CD4-positive, alpha-beta T cell (primary cell): ENCODE measurements at regions not wholly inside any gene's neighbourhood (a gene's known extent, or its start where the extent isn't known, plus 50 kb on each side); places are given as distances from the start of the nearest gene placed in this dataset.

Experiments used
- ATAC-seq: fragments of 200-7000 bp; cut with Tn5 transposase; one replicate; pipeline ENCODE4 v1.10.0; 2022; ENCODE audit warnings: mild to moderate bottlenecking; ENCODE audit not compliant: poor library complexity
- CTCF ChIA-PET: fragments of 350-600 bp; sonication (Branson Sonifier 250); formaldehyde crosslinking; loops from one replicate; lab custom pipeline; 2021; ENCODE audit warnings: antibody characterized with exemption, inconsistent platforms; lab: Charles Lee
- POLR2A ChIA-PET: fragments of 350-600 bp; sonication (Branson Sonifier 250); formaldehyde crosslinking; loops from one replicate; lab custom pipeline; 2021; ENCODE audit warnings: antibody characterized with exemption, inconsistent platforms; lab: Charles Lee
- DNase-seq, 14 experiments: peaks; one replicate each; pipeline ENCODE4 v3.0.0-alpha.2; 2013 to 2020; ENCODE audit warnings: mixed read lengths in 2 of 14
- H3K27ac ChIP-seq, 2 donors: one replicate each; pipeline versions ENCODE4 v1.5.1 to v1.7.0; 2013; ENCODE audit warnings: low read length in 2 of 2, low read depth in 1 of 2, mild to moderate bottlenecking in 1 of 2
- H3K27me3 ChIP-seq, 2 experiments: 1 replicate in 1 of 2; 2 replicates in 1 of 2; pipeline versions ENCODE4 v1.6.1 to v1.7.0; 2013; ENCODE audit warnings: low read length in 2 of 2, control low read depth in 1 of 2, mild to moderate bottlenecking in 1 of 2, moderate library complexity in 1 of 2; ENCODE audit not compliant: insufficient read depth in 2 of 2, control insufficient read depth in 1 of 2
- H3K36me3 ChIP-seq: one replicate; pipeline ENCODE4 v1.6.1; 2013; ENCODE audit warnings: low read length, control low read depth; ENCODE audit not compliant: insufficient read depth
- H3K4me1 ChIP-seq: one replicate; pipeline ENCODE4 v1.6.1; 2013; ENCODE audit warnings: low read length, control low read depth; ENCODE audit not compliant: insufficient read depth
- H3K4me3 ChIP-seq: one replicate; pipeline ENCODE4 v1.5.1; 2013; ENCODE audit warnings: mild to moderate bottlenecking, low read length, moderate library complexity
- H3K9me3 ChIP-seq, 2 experiments: 1 replicate in 1 of 2; 2 replicates in 1 of 2; pipeline versions ENCODE4 v1.6.1 to v1.7.0; 2013; ENCODE audit warnings: low read length in 2 of 2, mild to moderate bottlenecking in 2 of 2, control low read depth in 1 of 2, moderate library complexity in 1 of 2; ENCODE audit not compliant: control insufficient read depth in 1 of 2, insufficient read depth in 1 of 2
- H3K27ac Mint-ChIP-seq: one replicate; pipeline ENCODE4 v1.8.0; 2020; ENCODE audit warnings: mixed read lengths
- H3K27me3 Mint-ChIP-seq: one replicate; pipeline ENCODE4 v1.8.0; 2021; ENCODE audit warnings: mixed read lengths
- H3K36me3 Mint-ChIP-seq: one replicate; pipeline ENCODE4 v1.8.0; 2021; ENCODE audit warnings: low read depth, mixed read lengths
- H3K4me1 Mint-ChIP-seq: one replicate; pipeline ENCODE4 v1.8.0; 2021; ENCODE audit warnings: low read depth, mixed read lengths
- H3K4me3 Mint-ChIP-seq: one replicate; pipeline ENCODE4 v1.8.0; 2020; ENCODE audit warnings: mild to moderate bottlenecking, mixed read lengths
- H3K9me3 Mint-ChIP-seq: one replicate; pipeline ENCODE4 v1.8.0; 2020; ENCODE audit warnings: mixed read lengths
- CTCF ChIP-seq: fragments of 200-600 bp; IDR thresholded peaks from one replicate; pipeline ENCODE4 v1.8.0; 2022; ENCODE audit warnings: antibody characterized with exemption, mild to moderate bottlenecking
- intact Hi-C, 2 experiments: fragments of 100-400 bp; cut with DNase I in 1 of 2; cut with micrococcal nuclease in 1 of 2; formaldehyde crosslinking; loops; one replicate each; pipeline versions ENCODE4 v1.15.1 to v1.9.0; 2023 to 2025; cut with DNase I, micrococcal nuclease

GRCh38 chr12:114916124-114916523 is 232.1 kb upstream of the TBX3 start:
- Histone ChIP-seq H3K4me1 (no peaks in the 10 kb centered on the region), H3K27me3 (no peaks in the 10 kb centered on the region), H3K36me3 (no peaks in the 10 kb centered on the region), H3K9me3 (peaks cover 0 to 4% of the 10 kb centered on the region in 2 experiments), H3K4me3 (no peak overlapping the region), H3K27ac (no peak overlapping the region)
- no peak for DNase-seq
- TF ChIP-seq CTCF = no peak
- H3K4me3 Mint-ChIP-seq = no peak overlapping the region
- H3K36me3 Mint-ChIP-seq = no peaks in the 10 kb centered on the region
- no peaks in the 10 kb centered on the region for H3K4me1 Mint-ChIP-seq
- H3K9me3 Mint-ChIP-seq = peaks cover 7% of the 10 kb centered on the region
- ChIA-PET CTCF (no interaction called here), POLR2A (no interaction called here)
- no peak overlapping the region for H3K27ac Mint-ChIP-seq
- no peaks in the 10 kb centered on the region for H3K27me3 Mint-ChIP-seq
- ATAC-seq = no peak
- intact Hi-C loops = no loop called here

- POLR2A ChIA-PET = no interaction called here
- Histone ChIP-seq H3K27ac (no peak overlapping the region), H3K4me1 (no peaks in the 10 kb centered on the region), H3K9me3 (peaks cover 0 to 4% of the 10 kb centered on the region in 2 experiments), H3K27me3 (no peaks in the 10 kb centered on the region), H3K36me3 (no peaks in the 10 kb centered on the region), H3K4me3 (no peak overlapping the region)
- no peak for ATAC-seq
- DNase-seq = no peak
- Mint-ChIP-seq H3K4me1 (no peaks in the 10 kb centered on the region), H3K9me3 (peaks cover 7% of the 10 kb centered on the region), H3K27ac (no peak overlapping the region), H3K4me3 (no peak overlapping the region), H3K36me3 (no peaks in the 10 kb centered on the region), H3K27me3 (no peaks in the 10 kb centered on the region)
- CTCF ChIA-PET = no interaction called here
- intact Hi-C loops = no loop called here
- no peak for TF ChIP-seq CTCF
Measured at GRCh38 chr12:114913871-114914801, 230.2 kb upstream of the TBX3 start.

GRCh38 chr12:114912811-114913210 is 228.8 kb upstream of the TBX3 start:
- POLR2A ChIA-PET = no interaction called here
- DNase-seq = no peak
- TF ChIP-seq CTCF = no peak
- Histone ChIP-seq H3K27me3 (no peaks in the 10 kb centered on the region), H3K27ac (no peak overlapping the region), H3K36me3 (no peaks in the 10 kb centered on the region), H3K4me1 (no peaks in the 10 kb centered on the region), H3K9me3 (peaks cover 0 to 4% of the 10 kb centered on the region in 2 experiments), H3K4me3 (no peak overlapping the region)
- Mint-ChIP-seq H3K4me1 (no peaks in the 10 kb centered on the region), H3K27me3 (no peaks in the 10 kb centered on the region), H3K9me3 (peaks cover 7% of the 10 kb centered on the region), H3K4me3 (no peak overlapping the region), H3K36me3 (no peaks in the 10 kb centered on the region), H3K27ac (no peak overlapping the region)
- CTCF ChIA-PET = no interaction called here
- intact Hi-C loops = no loop called here
- ATAC-seq = no peak
